Gastroesophageal sphincter (tissue), 3 donors: ENCODE measurements at regions not wholly inside any gene's neighbourhood (a gene's known extent, or its start where the extent isn't known, plus 50 kb on each side); places are given as distances from the start of the nearest gene placed in this dataset.

Experiments used
- CTCF ChIP-seq, 4 experiments: fragments of 200-600 bp in 2 of 4; fragments of 450-650 bp in 2 of 4; sonication (generic) in 1 of 4; IDR thresholded peaks; one replicate each; pipeline ENCODE4 v1.5.1; 2017 to 2019; ENCODE audit warnings: antibody characterized with exemption in 4 of 4, mild to moderate bottlenecking in 2 of 4, moderate library complexity in 2 of 4
- EP300 ChIP-seq: sonication (generic); formaldehyde crosslinking; IDR thresholded peaks from one replicate; pipeline ENCODE4 v1.6.1; 2017; ENCODE audit warnings: antibody characterized with exemption, mild to moderate bottlenecking

- TF ChIP-seq CTCF (IDR thresholded peaks at IDR 0.05) (no peak), EP300 (no peak)
Observed at GRCh38 chr1:199804526-199804925, 223.0 kb upstream of the NR5A2 start.
